ENCODE measurements at regions not wholly inside any gene's neighbourhood (a gene's known extent, or its start where the extent isn't known, plus 50 kb on each side); places are given as distances from the start of the nearest gene placed in this dataset.

DNA sequence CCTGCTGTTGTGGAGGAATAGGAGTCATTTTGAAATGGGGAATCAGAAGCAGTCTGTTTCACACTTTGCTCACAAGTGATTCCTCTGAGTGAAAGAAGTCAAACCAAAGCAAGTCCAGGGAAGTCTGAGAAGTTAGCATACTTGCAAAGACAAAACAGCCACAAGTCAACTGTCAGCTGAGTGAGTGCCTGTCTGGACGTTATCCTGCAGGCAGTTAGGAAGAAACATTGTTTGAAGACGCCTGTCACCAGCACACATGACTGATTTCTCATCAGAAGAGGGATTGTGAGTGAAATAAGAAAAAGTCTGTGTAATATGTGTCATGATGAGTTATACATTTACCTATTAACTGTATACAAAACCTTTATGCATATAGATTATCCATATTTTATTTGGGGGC is 153.5 kb downstream of the KCNRG start:
- no peaks in the 10 kb centered on the region for H4K20me1 ChIP-seq (ENCODE audit: control insufficient read depth, insufficient read depth, insufficient read length)
- Mint-ChIP-seq H3K27ac (no peak overlapping the region), H3K4me1 (peaks cover 2 to 3% of the 10 kb centered on the region in 2 experiments; a peak in 3 of 4 replicates), H3K9me3 (peaks cover 2 to 3% of the 10 kb centered on the region in 2 experiments; a peak in 1 of 5 replicates), H3K4me3 (no peak overlapping the region), H3K36me3 (ENCODE audit: insufficient read depth in 1 of 3, low read depth in 3 of 3) (no peaks in the 10 kb centered on the region; a peak in 1 of 7 replicates), H3K27me3 (ENCODE audit: low read depth) (no peaks in the 10 kb centered on the region)
- H2BK5ac ChIP-seq (ENCODE audit: insufficient read length, low read length): no peak overlapping the region
- no peak overlapping the region for H2AFZ ChIP-seq (ENCODE audit: low read length)
- H3K79me1 ChIP-seq (ENCODE audit: insufficient read depth, low read depth, low read length, poor library complexity, severe bottlenecking): no peaks in the 10 kb centered on the region
- H3K4ac ChIP-seq (ENCODE audit: low read depth, low read length): no peak overlapping the region
- H3K9me3 ChIP-seq (ENCODE audit: control insufficient read depth, low read depth, low read length): no peaks in the 10 kb centered on the region
- H3K18ac ChIP-seq (ENCODE audit: insufficient read length, low read depth, low read length): no peak overlapping the region
- no peak overlapping the region for H2BK12ac ChIP-seq (ENCODE audit: insufficient read length, low read depth, low read length)
- no peak overlapping the region for H3T11ph ChIP-seq (ENCODE audit: low read length)
- DNase-seq: no peak
- TF ChIP-seq, protein P1, sequence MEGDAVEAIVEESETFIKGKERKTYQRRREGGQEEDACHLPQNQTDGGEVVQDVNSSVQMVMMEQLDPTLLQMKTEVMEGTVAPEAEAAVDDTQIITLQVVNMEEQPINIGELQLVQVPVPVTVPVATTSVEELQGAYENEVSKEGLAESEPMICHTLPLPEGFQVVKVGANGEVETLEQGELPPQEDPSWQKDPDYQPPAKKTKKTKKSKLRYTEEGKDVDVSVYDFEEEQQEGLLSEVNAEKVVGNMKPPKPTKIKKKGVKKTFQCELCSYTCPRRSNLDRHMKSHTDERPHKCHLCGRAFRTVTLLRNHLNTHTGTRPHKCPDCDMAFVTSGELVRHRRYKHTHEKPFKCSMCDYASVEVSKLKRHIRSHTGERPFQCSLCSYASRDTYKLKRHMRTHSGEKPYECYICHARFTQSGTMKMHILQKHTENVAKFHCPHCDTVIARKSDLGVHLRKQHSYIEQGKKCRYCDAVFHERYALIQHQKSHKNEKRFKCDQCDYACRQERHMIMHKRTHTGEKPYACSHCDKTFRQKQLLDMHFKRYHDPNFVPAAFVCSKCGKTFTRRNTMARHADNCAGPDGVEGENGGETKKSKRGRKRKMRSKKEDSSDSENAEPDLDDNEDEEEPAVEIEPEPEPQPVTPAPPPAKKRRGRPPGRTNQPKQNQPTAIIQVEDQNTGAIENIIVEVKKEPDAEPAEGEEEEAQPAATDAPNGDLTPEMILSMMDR (conservative IDR thresholded peaks at IDR 0.05): no peak
- no peak overlapping the region for H3K14ac ChIP-seq (ENCODE audit: insufficient read depth, low read length)
- H3K23me2 ChIP-seq (ENCODE audit: insufficient read length, low read depth, low read length, poor library complexity, severe bottlenecking): no peaks in the 10 kb centered on the region
- no peaks in the 10 kb centered on the region for H3K27me3 ChIP-seq (ENCODE audit: insufficient read depth, low read length)
- no peak overlapping the region for H4K5ac ChIP-seq (ENCODE audit: insufficient read length, low read depth, low read length)
- no peak overlapping the region for H3K27ac ChIP-seq (ENCODE audit: insufficient read length, low read depth, low read length)
- H2BK15ac ChIP-seq (ENCODE audit: low read depth, low read length): no peak overlapping the region
- no peak overlapping the region for H3K9ac ChIP-seq (ENCODE audit: extremely low read depth, insufficient read length, low read length)
- no peak overlapping the region for H2BK20ac ChIP-seq (ENCODE audit: low read depth, low read length, poor library complexity, severe bottlenecking)
- H2BK120ac ChIP-seq (ENCODE audit: low read depth, low read length, poor library complexity, severe bottlenecking): no peak overlapping the region
- no peaks in the 10 kb centered on the region for H3K4me1 ChIP-seq (ENCODE audit: insufficient read depth, low read length)
- WGBS (ENCODE audit: extremely low coverage, insufficient read length, low lambda C conversion rate): no CpG with 5 or more reads among the region's 2 CpGs
- H4K8ac ChIP-seq (replicated peaks; ENCODE audit: insufficient read length, low read depth, low read length): no peak overlapping the region
- no peak overlapping the region for H2AK5ac ChIP-seq (ENCODE audit: insufficient read length, low read length)
- no peak overlapping the region for H3K56ac ChIP-seq (ENCODE audit: insufficient read length, low read depth, low read length)
- H3K79me2 ChIP-seq (ENCODE audit: insufficient read depth, low read length): no peaks in the 10 kb centered on the region
- H3K4me2 ChIP-seq (ENCODE audit: insufficient read depth, insufficient read length, low read length): no peak overlapping the region
- no peak overlapping the region for H3K23ac ChIP-seq (ENCODE audit: insufficient read length, low read depth, low read length)
- no peak overlapping the region for H4K91ac ChIP-seq (ENCODE audit: insufficient read length, low read depth, low read length)

Data from H9 (cell line).